Sigmoid colon (tissue), 6 donors: ENCODE measurements at regions not wholly inside any gene's neighbourhood (a gene's known extent, or its start where the extent isn't known, plus 50 kb on each side); places are given as distances from the start of the nearest gene placed in this dataset.

Source experiments
- DNase-seq: peaks from one replicate; pipeline ENCODE4 v3.0.0-alpha.2; 2019
- H3K27ac ChIP-seq, 4 donors: fragments of 200-600 bp; sonication (generic); one replicate each; pipeline ENCODE4 v1.5.1; 2016 to 2019; ENCODE audit warnings: mild to moderate bottlenecking in 1 of 4
- H3K27me3 ChIP-seq, 3 donors: fragments of 200-600 bp; sonication (generic); one replicate each; pipeline ENCODE4 v1.5.1; 2019; ENCODE audit warnings: mild to moderate bottlenecking in 1 of 3
- H3K36me3 ChIP-seq, 4 donors: fragments of 200-600 bp; sonication (generic); one replicate each; pipeline ENCODE4 v1.5.1; 2016 to 2019
- H3K4me1 ChIP-seq, 4 donors: fragments of 200-600 bp; sonication (generic); one replicate each; pipeline ENCODE4 v1.5.1; 2017 to 2019
- H3K4me3 ChIP-seq, 4 donors: fragments of 200-600 bp; sonication (generic); one replicate each; pipeline ENCODE4 v1.5.1; 2017 to 2019; ENCODE audit warnings: mild to moderate bottlenecking in 2 of 4, moderate library complexity in 1 of 4
- H3K9me3 ChIP-seq, 4 donors: fragments of 200-600 bp in 3 of 4; sonication (generic) in 3 of 4; one replicate each; pipeline versions ENCODE4 v1.5.1 to v1.6.1; 2013 to 2019
- CTCF ChIP-seq, 4 experiments: fragments of 450-650 bp in 3 of 4; fragments of 200-600 bp in 1 of 4; IDR thresholded peaks; one replicate each; pipeline ENCODE4 v1.5.1; 2016 to 2019; ENCODE audit warnings: antibody characterized with exemption in 4 of 4, mild to moderate bottlenecking in 3 of 4, moderate library complexity in 2 of 4
- EP300 ChIP-seq, 4 donors: sonication (generic); formaldehyde crosslinking; IDR thresholded peaks; one replicate each; pipeline ENCODE4 v1.6.1; 2017; ENCODE audit warnings: antibody characterized with exemption in 4 of 4
- POLR2A ChIP-seq, 2 donors: fragments of 450-650 bp; IDR thresholded peaks; one replicate each; pipeline ENCODE4 v1.6.1; 2016; ENCODE audit warnings: antibody characterized with exemption in 2 of 2, mild to moderate bottlenecking in 2 of 2, moderate library complexity in 2 of 2
- POLR2AphosphoS5 ChIP-seq, 4 donors: sonication (generic); formaldehyde crosslinking; IDR thresholded peaks; one replicate each; pipeline ENCODE4 v1.6.1; 2017; ENCODE audit warnings: antibody characterized with exemption in 4 of 4
- WGBS, 2 donors: extraction: QIAGEN DNeasy Blood & Tissue Kit; methylation state at CpG; one replicate each; pipeline ENCODE4 v1.1.7; 2013; 5-methylcytosine and 5-hydroxymethylcytosine counted together
- intact Hi-C: fragments of 100-400 bp; cut with DNase I; formaldehyde crosslinking; loops from one replicate; pipeline ENCODE4 v1.15.1; 2023
- donor health status: healthy with polysubstance abuse.
- donor health status: healthy.

- TF ChIP-seq EP300 (IDR thresholded peaks at IDR 0.05) (no peak), POLR2AphosphoS5 (IDR thresholded peaks at IDR 0.05) (no peak), POLR2A (IDR thresholded peaks at IDR 0.05) (no peak), CTCF (IDR thresholded peaks at IDR 0.05) (no peak)
- Histone ChIP-seq H3K4me1 (no peaks in the 10 kb centered on the region), H3K9me3 (no peaks in the 10 kb centered on the region), H3K27ac (no peak overlapping the region), H3K4me3 (no peak overlapping the region), H3K27me3 (no peaks in the 10 kb centered on the region), H3K36me3 (no peaks in the 10 kb centered on the region)
- DNase-seq, result no peak
- intact Hi-C loops, result no loop called here
- WGBS, 2 donors, result 87 to 90% methylated on average over 5 of the region's 5 CpGs
These were observed 882.9 kb downstream of the RPA4 start for GRCh38 chrX:97766501-97767095.

GRCh38 chrX:97787311-97787710, 903.6 kb downstream of the RPA4 start:
- WGBS, 2 donors, result 99% methylated on average over 2 of the region's 2 CpGs
- no peak overlapping the region for H3K27ac ChIP-seq
- TF ChIP-seq POLR2A (IDR thresholded peaks at IDR 0.05) (no peak), CTCF (IDR thresholded peaks at IDR 0.05) (no peak), EP300 (IDR thresholded peaks at IDR 0.05) (no peak), POLR2AphosphoS5 (IDR thresholded peaks at IDR 0.05) (no peak)
- H3K36me3 ChIP-seq, result no peaks in the 10 kb centered on the region
- no peak overlapping the region for H3K4me3 ChIP-seq
- no peak for DNase-seq
- H3K4me1 ChIP-seq, result no peaks in the 10 kb centered on the region
- no peaks in the 10 kb centered on the region for H3K9me3 ChIP-seq
- intact Hi-C loops, result no loop called here
- H3K27me3 ChIP-seq, result no peaks in the 10 kb centered on the region

GRCh38 chrX:97787849-97788248, 904.1 kb downstream of the RPA4 start:
- no peak for DNase-seq
- intact Hi-C loops, result no loop called here
- 58 to 74% methylated on average over 2 of the region's 2 CpGs for WGBS, 2 donors
- H3K27ac ChIP-seq, result no peak overlapping the region
- TF ChIP-seq POLR2AphosphoS5 (IDR thresholded peaks at IDR 0.05) (no peak), EP300 (IDR thresholded peaks at IDR 0.05) (no peak), POLR2A (IDR thresholded peaks at IDR 0.05) (no peak)
- no peaks in the 10 kb centered on the region for H3K36me3 ChIP-seq
- H3K27me3 ChIP-seq, result no peaks in the 10 kb centered on the region
- no peak overlapping the region for H3K4me3 ChIP-seq
- H3K9me3 ChIP-seq, result no peaks in the 10 kb centered on the region
- no peaks in the 10 kb centered on the region for H3K4me1 ChIP-seq

- Histone ChIP-seq H3K36me3 (no peaks in the 10 kb centered on the region), H3K4me1 (no peaks in the 10 kb centered on the region), H3K4me3 (no peak overlapping the region), H3K9me3 (no peaks in the 10 kb centered on the region), H3K27me3 (no peaks in the 10 kb centered on the region), H3K27ac (no peak overlapping the region)
- intact Hi-C loops, result no loop called here
- TF ChIP-seq POLR2A (IDR thresholded peaks at IDR 0.05) (no peak), CTCF (IDR thresholded peaks at IDR 0.05) (no peak), POLR2AphosphoS5 (IDR thresholded peaks at IDR 0.05) (no peak), EP300 (IDR thresholded peaks at IDR 0.05) (no peak)
- WGBS, 2 donors, result 49 to 89% methylated on average over 1 of the region's 1 CpG
- no peak for DNase-seq
These were observed 907.1 kb downstream of the RPA4 start for GRCh38 chrX:97790850-97791249.

- no peak overlapping the region for H3K27ac ChIP-seq
- H3K9me3 ChIP-seq, result no peaks in the 10 kb centered on the region
- H3K36me3 ChIP-seq, result no peaks in the 10 kb centered on the region
- TF ChIP-seq CTCF (IDR thresholded peaks at IDR 0.05) (no peak), POLR2AphosphoS5 (IDR thresholded peaks at IDR 0.05) (no peak), POLR2A (IDR thresholded peaks at IDR 0.05) (no peak), EP300 (IDR thresholded peaks at IDR 0.05) (no peak)
- intact Hi-C loops, result no loop called here
- 80 to 82% methylated on average over 2 of the region's 2 CpGs for WGBS, 2 donors
- H3K27me3 ChIP-seq, result no peaks in the 10 kb centered on the region
- H3K4me1 ChIP-seq, result no peaks in the 10 kb centered on the region
- no peak overlapping the region for H3K4me3 ChIP-seq
- DNase-seq, result no peak
These were observed 913.4 kb downstream of the RPA4 start for GRCh38 chrX:97797076-97797475.
